Jurkat, Clone E6-1 (cell line): ENCODE measurements at regions not wholly inside any gene's neighbourhood (a gene's known extent, or its start where the extent isn't known, plus 50 kb on each side); places are given as distances from the start of the nearest gene placed in this dataset.

Experiments
- DNase-seq: peaks from one replicate; pipeline ENCODE4 v3.0.0-alpha.2; 2011; ENCODE audit warnings: low read depth, low spot score
- H3K4me3 ChIP-seq: 2 replicates; pipeline ENCODE4 v1.5.1; 2011; ENCODE audit warnings: mild to moderate bottlenecking, low read length, control low read depth, moderate library complexity

GRCh38 chr14:98834119-98834518 is 437.9 kb downstream of the BCL11B start:
- no peak overlapping the region for H3K4me3 ChIP-seq
- no peak for DNase-seq

- no peak for DNase-seq
- no peak overlapping the region for H3K4me3 ChIP-seq
Measured at GRCh38 chr14:98835051-98835824, 436.8 kb downstream of the BCL11B start.

- no peak overlapping the region for H3K4me3 ChIP-seq
- DNase-seq: no peak
Measured at GRCh38 chr14:98835825-98836100, 436.2 kb downstream of the BCL11B start.

DNA sequence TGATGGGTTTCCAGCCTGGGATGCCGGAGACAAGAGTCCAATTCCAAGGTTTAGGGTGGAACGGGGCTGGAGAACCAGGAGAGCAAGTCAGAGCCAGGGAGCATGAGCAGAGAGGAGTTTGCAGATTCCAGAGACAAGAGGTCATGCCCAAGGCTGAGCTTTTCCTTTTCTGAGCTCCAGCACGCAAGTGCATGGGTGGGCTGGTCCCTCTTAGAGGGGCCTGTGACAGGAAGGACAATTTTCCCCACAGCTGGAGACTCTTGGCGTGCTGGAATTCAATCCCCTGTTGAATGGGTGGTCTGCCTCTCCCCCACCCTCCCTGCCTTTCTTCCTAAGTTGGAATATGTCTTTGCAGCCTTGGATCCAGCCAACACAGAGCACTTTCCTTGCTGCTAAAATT is 431.9 kb downstream of the BCL11B start:
- H3K4me3 ChIP-seq: no peak overlapping the region
- DNase-seq: no peak

GRCh38 chr14:98840511-98840910 is 431.5 kb downstream of the BCL11B start:
- H3K4me3 ChIP-seq: no peak overlapping the region
- DNase-seq: no peak

DNA sequence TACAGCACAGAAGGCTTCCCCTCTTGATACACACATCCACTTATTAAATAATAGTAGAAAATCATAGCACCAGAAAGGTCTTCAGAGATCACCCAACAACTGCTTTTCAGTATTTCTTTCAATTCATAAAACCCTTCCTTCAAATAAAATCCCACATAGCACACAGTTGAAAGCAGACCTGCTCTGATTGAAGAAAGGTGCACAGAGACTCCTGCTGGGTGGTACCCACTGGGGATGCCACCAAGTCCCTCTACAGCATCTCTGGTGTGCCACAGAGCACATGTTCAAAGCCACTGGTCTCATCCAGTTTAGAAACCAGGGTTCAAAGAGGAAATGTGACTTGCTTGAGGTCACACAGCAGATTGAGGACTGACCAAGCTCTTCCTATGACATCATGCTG is 427.5 kb downstream of the BCL11B start:
- H3K4me3 ChIP-seq: no peak overlapping the region
- DNase-seq: peak; percentile 39

GRCh38 chr14:98847521-98848468 is 424.2 kb downstream of the BCL11B start:
- DNase-seq: no peak
- H3K4me3 ChIP-seq: no peak overlapping the region

DNA sequence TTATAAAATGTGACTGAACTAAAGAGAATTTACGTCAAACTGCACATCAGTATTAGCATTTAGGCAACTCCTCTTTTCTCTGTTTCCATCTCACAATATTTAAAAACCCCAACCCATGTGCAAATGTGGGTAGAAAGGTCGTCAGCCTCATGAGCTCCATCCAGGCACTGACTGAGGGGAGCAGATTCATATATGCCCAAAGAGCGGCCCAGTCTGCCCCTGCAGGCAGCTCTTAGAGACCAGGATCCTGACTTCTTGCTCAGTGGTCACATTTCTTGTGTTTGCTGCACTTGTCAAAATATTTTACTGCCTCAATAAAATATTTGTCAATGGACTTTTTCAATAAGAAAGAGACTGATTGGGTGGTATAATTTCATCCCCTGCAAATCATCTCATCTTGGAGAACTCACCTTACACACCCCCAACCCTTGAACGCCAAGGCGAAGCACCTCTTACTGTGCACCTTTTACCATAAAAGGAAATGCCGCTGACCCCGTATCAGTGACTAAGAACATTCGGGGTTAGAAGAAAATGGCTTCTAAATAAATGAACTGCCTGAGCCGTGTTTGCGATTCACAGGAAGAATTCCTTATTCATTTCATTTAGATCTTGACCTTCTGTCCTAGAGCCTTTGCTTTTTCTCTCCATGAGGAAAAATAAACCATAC is 418.8 kb downstream of the BCL11B start:
- DNase-seq: no peak
- H3K4me3 ChIP-seq: no peak overlapping the region

DNA sequence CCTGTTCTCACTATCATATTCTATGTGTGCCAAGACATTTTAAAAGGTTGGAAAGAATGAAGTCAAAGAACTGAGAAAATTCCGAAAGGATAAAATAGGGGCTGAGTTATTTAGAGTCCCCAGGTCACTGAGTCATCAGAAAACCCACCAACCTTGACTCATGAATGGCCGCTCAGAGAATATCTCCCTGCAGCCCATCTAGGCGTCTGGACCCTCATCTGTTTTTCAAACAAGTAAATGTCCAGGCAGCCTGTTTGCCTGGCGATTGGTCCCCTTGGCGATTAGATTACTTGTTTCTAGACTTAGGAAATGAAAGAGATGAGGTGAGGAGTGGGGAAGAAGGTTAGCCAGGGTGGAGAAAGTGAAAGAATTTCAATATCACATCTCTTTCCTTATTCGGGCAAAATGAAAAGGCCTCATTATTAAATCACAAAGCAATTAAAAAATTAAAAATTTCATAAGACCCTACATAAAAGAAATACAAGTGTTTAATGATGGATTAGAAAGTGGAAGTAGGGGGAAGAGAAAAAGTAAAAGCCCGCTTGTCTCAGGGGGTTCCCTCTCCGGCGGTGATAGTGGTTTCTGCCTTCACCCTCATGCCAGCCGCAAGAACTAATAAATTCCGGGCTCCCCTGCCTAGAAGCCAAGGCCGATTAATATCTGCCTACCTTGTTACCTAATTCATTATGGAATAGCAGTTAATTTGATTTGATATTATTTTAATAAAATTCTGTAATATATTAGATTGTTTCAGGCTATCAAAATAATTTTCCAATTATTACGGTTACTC is 415.9 kb downstream of the BCL11B start:
- H3K4me3 ChIP-seq: no peak overlapping the region

DNA sequence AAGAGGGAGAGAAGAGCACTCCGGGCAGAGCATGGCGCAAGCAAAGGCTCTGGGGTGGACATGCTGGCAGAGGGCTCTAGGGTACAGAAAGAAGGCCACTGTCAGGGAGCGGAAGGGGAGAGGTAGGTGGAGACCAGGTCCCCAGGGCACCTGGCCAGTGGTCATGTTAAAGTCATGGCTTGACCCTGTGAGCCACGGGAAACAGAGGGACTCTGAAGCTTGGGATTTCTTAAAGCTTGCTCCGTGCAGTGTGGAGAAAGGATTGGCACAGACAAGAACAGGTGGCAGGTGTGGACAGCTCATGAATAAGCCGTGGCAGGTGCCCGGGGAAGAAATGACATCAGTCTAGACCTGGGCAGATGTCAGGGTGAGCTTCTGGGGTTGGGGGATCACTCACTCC is 413.8 kb downstream of the BCL11B start:
- DNase-seq: no peak
- H3K4me3 ChIP-seq: no peak overlapping the region

More for the DNA sequence above, 415.9 kb downstream of the BCL11B start:
- no peak for DNase-seq

- H3K4me3 ChIP-seq: no peak overlapping the region
- no peak for DNase-seq
Measured at GRCh38 chr14:98858561-98858960, 413.4 kb downstream of the BCL11B start.

GRCh38 chr14:98859301-98859700 is 412.7 kb downstream of the BCL11B start:
- no peak for DNase-seq

GRCh38 chr14:98864211-98864610 is 407.8 kb downstream of the BCL11B start:
- no peak overlapping the region for H3K4me3 ChIP-seq
- DNase-seq: no peak

More at GRCh38 chr14:98859301-98859700, 412.7 kb downstream of the BCL11B start:
- H3K4me3 ChIP-seq: no peak overlapping the region

- no peak overlapping the region for H3K4me3 ChIP-seq
- DNase-seq: no peak
Measured at GRCh38 chr14:98867146-98867545, 404.9 kb downstream of the BCL11B start.

- no peak overlapping the region for H3K4me3 ChIP-seq
- no peak for DNase-seq
Measured at GRCh38 chr14:98867726-98868125, 404.3 kb downstream of the BCL11B start.

- DNase-seq: no peak
Measured at GRCh38 chr14:98868866-98869265, 403.1 kb downstream of the BCL11B start.

GRCh38 chr14:98871796-98872195 is 400.2 kb downstream of the BCL11B start:
- H3K4me3 ChIP-seq: no peak overlapping the region
- no peak for DNase-seq

More at GRCh38 chr14:98868866-98869265, 403.1 kb downstream of the BCL11B start:
- no peak overlapping the region for H3K4me3 ChIP-seq

- no peak overlapping the region for H3K4me3 ChIP-seq
- no peak for DNase-seq
Measured at GRCh38 chr14:98877065-98877464, 394.9 kb downstream of the BCL11B start.

DNA sequence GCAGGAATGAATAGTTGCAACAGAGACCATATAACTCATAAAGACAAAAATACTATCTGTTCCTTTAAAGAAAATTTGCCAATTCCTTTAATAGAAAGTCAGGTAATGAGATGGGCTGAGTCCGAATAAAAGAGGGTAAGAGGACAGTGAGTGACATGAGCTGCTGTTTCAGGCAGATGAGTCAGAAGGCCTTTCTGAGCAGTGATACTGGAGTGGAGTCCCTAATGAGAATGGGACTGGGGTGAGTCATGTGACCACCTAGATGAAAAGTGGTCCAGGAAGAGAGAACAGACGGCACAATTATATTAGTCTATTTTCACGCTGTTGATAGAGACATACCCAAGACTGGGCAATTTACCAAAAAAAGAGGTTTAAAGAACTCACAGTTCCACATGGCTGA is 393.7 kb downstream of the BCL11B start:
- H3K4me3 ChIP-seq: no peak overlapping the region
- DNase-seq: no peak
